Activated CD4-positive, alpha-beta T cell treated with anti-CD3 and anti-CD28 coated beads, Interleukin-2, amount 10 ng/mL, durations not matched to agents 24 days and 14 days (primary cell): ENCODE measurements at regions not wholly inside any gene's neighbourhood (a gene's known extent, or its start where the extent isn't known, plus 50 kb on each side); places are given as distances from the start of the nearest gene placed in this dataset.

Experiments used
- DNase-seq: peaks from one replicate; pipeline ENCODE4 v3.0.0; 2022
- H3K27ac Mint-ChIP-seq: one replicate; pipeline ENCODE4 v1.8.0; 2022; ENCODE audit warnings: mild to moderate bottlenecking, mixed read lengths
- H3K27me3 Mint-ChIP-seq: one replicate; pipeline ENCODE4 v1.8.0; 2022; ENCODE audit warnings: mixed read lengths
- H3K36me3 Mint-ChIP-seq: one replicate; pipeline ENCODE4 v1.8.0; 2022; ENCODE audit warnings: low read depth, mild to moderate bottlenecking, mixed read lengths
- H3K4me1 Mint-ChIP-seq: one replicate; pipeline ENCODE4 v1.8.0; 2021; ENCODE audit warnings: mixed read lengths
- H3K4me3 Mint-ChIP-seq: one replicate; pipeline ENCODE4 v1.8.0; 2022; ENCODE audit warnings: mild to moderate bottlenecking, moderate library complexity, mixed read lengths
- H3K9me3 Mint-ChIP-seq: one replicate; pipeline ENCODE4 v1.8.0; 2021; ENCODE audit warnings: mixed read lengths
- intact Hi-C: fragments of 100-400 bp; cut with micrococcal nuclease; formaldehyde crosslinking; loops from one replicate; pipeline ENCODE4 v1.15.1; 2023

GRCh38 chr10:62620491-62620890, 184.0 kb upstream of the ADO start:
- peaks cover 38% of the 10 kb centered on the region for H3K4me1 Mint-ChIP-seq
- H3K36me3 Mint-ChIP-seq: no peaks in the 10 kb centered on the region
- no peak overlapping the region for H3K4me3 Mint-ChIP-seq
- intact Hi-C loops: no loop called here
- DNase-seq: peak; percentile 56
- H3K27ac Mint-ChIP-seq: peak overlapping the region; percentile 48
- no peaks in the 10 kb centered on the region for H3K9me3 Mint-ChIP-seq
- H3K27me3 Mint-ChIP-seq: peaks cover 1% of the 10 kb centered on the region

GRCh38 chr10:62623223-62623622, 181.3 kb upstream of the ADO start:
- no peak overlapping the region for H3K27ac Mint-ChIP-seq
- DNase-seq: peak; percentile 45
- H3K9me3 Mint-ChIP-seq: no peaks in the 10 kb centered on the region
- no peaks in the 10 kb centered on the region for H3K36me3 Mint-ChIP-seq
- H3K4me1 Mint-ChIP-seq: peaks cover 34% of the 10 kb centered on the region
- H3K4me3 Mint-ChIP-seq: no peak overlapping the region
- intact Hi-C loops: no loop called here
- H3K27me3 Mint-ChIP-seq: no peaks in the 10 kb centered on the region

- no peak for DNase-seq
- no peak overlapping the region for H3K4me3 Mint-ChIP-seq
- H3K27ac Mint-ChIP-seq: no peak overlapping the region
- intact Hi-C loops: no loop called here
- no peaks in the 10 kb centered on the region for H3K9me3 Mint-ChIP-seq
- H3K4me1 Mint-ChIP-seq: peaks cover 15% of the 10 kb centered on the region
- H3K27me3 Mint-ChIP-seq: no peaks in the 10 kb centered on the region
- no peaks in the 10 kb centered on the region for H3K36me3 Mint-ChIP-seq
These were observed 179.0 kb upstream of the ADO start for GRCh38 chr10:62625484-62625883.

- no peak for DNase-seq
- Mint-ChIP-seq H3K36me3 (no peaks in the 10 kb centered on the region), H3K4me3 (no peak overlapping the region), H3K27ac (no peak overlapping the region), H3K9me3 (no peaks in the 10 kb centered on the region), H3K4me1 (peaks cover 13% of the 10 kb centered on the region), H3K27me3 (no peaks in the 10 kb centered on the region)
- intact Hi-C loops: no loop called here
These were observed 178.4 kb upstream of the ADO start for GRCh38 chr10:62626079-62626478.

- Mint-ChIP-seq H3K27me3 (no peaks in the 10 kb centered on the region), H3K4me3 (peak overlapping the region; percentile 23), H3K4me1 (peaks cover 17% of the 10 kb centered on the region), H3K27ac (peak overlapping the region; percentile 74), H3K9me3 (no peaks in the 10 kb centered on the region), H3K36me3 (no peaks in the 10 kb centered on the region)
- intact Hi-C loops: no loop called here
- DNase-seq: peak; percentile 43
These were observed 177.7 kb upstream of the ADO start for GRCh38 chr10:62626817-62627216.

- H3K4me1 Mint-ChIP-seq: peaks cover 26% of the 10 kb centered on the region
- DNase-seq: peak; percentile 51
- no peaks in the 10 kb centered on the region for H3K9me3 Mint-ChIP-seq
- intact Hi-C loops: no loop called here
- peak overlapping the region; percentile 51 for H3K27ac Mint-ChIP-seq
- H3K4me3 Mint-ChIP-seq: no peak overlapping the region
- no peaks in the 10 kb centered on the region for H3K36me3 Mint-ChIP-seq
- no peaks in the 10 kb centered on the region for H3K27me3 Mint-ChIP-seq
These were observed 176.5 kb upstream of the ADO start for GRCh38 chr10:62627983-62628382.

- peak overlapping the region; percentile 48 for H3K27ac Mint-ChIP-seq
- H3K36me3 Mint-ChIP-seq: no peaks in the 10 kb centered on the region
- intact Hi-C loops: loop anchor here (10.0 kb wide), 2 partner anchors 364 to 686 kb away; no protein-coding TSS in a partner anchor
- no peaks in the 10 kb centered on the region for H3K9me3 Mint-ChIP-seq
- no peaks in the 10 kb centered on the region for H3K27me3 Mint-ChIP-seq
- peaks cover 27% of the 10 kb centered on the region for H3K4me1 Mint-ChIP-seq
- no peak for DNase-seq
- no peak overlapping the region for H3K4me3 Mint-ChIP-seq
These were observed 173.3 kb upstream of the ADO start for GRCh38 chr10:62631241-62631640.

GRCh38 chr10:62632071-62632809, 172.3 kb upstream of the ADO start:
- Mint-ChIP-seq H3K4me1 (peaks cover 20% of the 10 kb centered on the region), H3K36me3 (no peaks in the 10 kb centered on the region), H3K4me3 (peak overlapping the region; percentile 65), H3K27ac (peak overlapping the region; percentile 93), H3K9me3 (no peaks in the 10 kb centered on the region), H3K27me3 (no peaks in the 10 kb centered on the region)
- peak; percentile 89 for DNase-seq
- intact Hi-C loops: loop anchor here (10.0 kb wide), 2 partner anchors 363 to 687 kb away; no protein-coding TSS in a partner anchor

GRCh38 chr10:62633976-62634375, 170.5 kb upstream of the ADO start:
- intact Hi-C loops: loop anchor here (10.0 kb wide), 2 partner anchors 361 to 689 kb away; no protein-coding TSS in a partner anchor
- H3K4me1 Mint-ChIP-seq: peaks cover 17% of the 10 kb centered on the region
- H3K4me3 Mint-ChIP-seq: no peak overlapping the region
- no peaks in the 10 kb centered on the region for H3K9me3 Mint-ChIP-seq
- H3K27ac Mint-ChIP-seq: no peak overlapping the region
- H3K27me3 Mint-ChIP-seq: no peaks in the 10 kb centered on the region
- DNase-seq: no peak
- H3K36me3 Mint-ChIP-seq: no peaks in the 10 kb centered on the region

- H3K27ac Mint-ChIP-seq: peak overlapping the region; percentile 69
- no peaks in the 10 kb centered on the region for H3K36me3 Mint-ChIP-seq
- H3K27me3 Mint-ChIP-seq: no peaks in the 10 kb centered on the region
- H3K4me1 Mint-ChIP-seq: peaks cover 21% of the 10 kb centered on the region
- H3K9me3 Mint-ChIP-seq: no peaks in the 10 kb centered on the region
- DNase-seq: no peak
- intact Hi-C loops: loop anchor here (10.0 kb wide), 2 partner anchors 360 to 690 kb away; no protein-coding TSS in a partner anchor
- H3K4me3 Mint-ChIP-seq: no peak overlapping the region
These were observed 169.9 kb upstream of the ADO start for GRCh38 chr10:62634576-62634975.

GRCh38 chr10:62635127-62635526, 169.4 kb upstream of the ADO start:
- H3K36me3 Mint-ChIP-seq: no peaks in the 10 kb centered on the region
- H3K4me1 Mint-ChIP-seq: peaks cover 25% of the 10 kb centered on the region
- no peaks in the 10 kb centered on the region for H3K27me3 Mint-ChIP-seq
- H3K27ac Mint-ChIP-seq: peak overlapping the region; percentile 69
- no peak for DNase-seq
- no peaks in the 10 kb centered on the region for H3K9me3 Mint-ChIP-seq
- peak overlapping the region; percentile 2 for H3K4me3 Mint-ChIP-seq
- intact Hi-C loops: loop anchor here (5.0 to 10.0 kb wide), 5 partner anchors 108 to 690 kb away; no protein-coding TSS in a partner anchor

- Mint-ChIP-seq H3K4me1 (peaks cover 28% of the 10 kb centered on the region), H3K9me3 (no peaks in the 10 kb centered on the region), H3K4me3 (no peak overlapping the region), H3K36me3 (no peaks in the 10 kb centered on the region), H3K27ac (no peak overlapping the region), H3K27me3 (no peaks in the 10 kb centered on the region)
- intact Hi-C loops: loop anchor here (1.0 to 10.0 kb wide), 16 partner anchors 10 to 692 kb away; partner anchors contain the start of gene EGR2
- DNase-seq: no peak
These were observed 167.7 kb upstream of the ADO start for GRCh38 chr10:62636825-62637248.

DNA sequence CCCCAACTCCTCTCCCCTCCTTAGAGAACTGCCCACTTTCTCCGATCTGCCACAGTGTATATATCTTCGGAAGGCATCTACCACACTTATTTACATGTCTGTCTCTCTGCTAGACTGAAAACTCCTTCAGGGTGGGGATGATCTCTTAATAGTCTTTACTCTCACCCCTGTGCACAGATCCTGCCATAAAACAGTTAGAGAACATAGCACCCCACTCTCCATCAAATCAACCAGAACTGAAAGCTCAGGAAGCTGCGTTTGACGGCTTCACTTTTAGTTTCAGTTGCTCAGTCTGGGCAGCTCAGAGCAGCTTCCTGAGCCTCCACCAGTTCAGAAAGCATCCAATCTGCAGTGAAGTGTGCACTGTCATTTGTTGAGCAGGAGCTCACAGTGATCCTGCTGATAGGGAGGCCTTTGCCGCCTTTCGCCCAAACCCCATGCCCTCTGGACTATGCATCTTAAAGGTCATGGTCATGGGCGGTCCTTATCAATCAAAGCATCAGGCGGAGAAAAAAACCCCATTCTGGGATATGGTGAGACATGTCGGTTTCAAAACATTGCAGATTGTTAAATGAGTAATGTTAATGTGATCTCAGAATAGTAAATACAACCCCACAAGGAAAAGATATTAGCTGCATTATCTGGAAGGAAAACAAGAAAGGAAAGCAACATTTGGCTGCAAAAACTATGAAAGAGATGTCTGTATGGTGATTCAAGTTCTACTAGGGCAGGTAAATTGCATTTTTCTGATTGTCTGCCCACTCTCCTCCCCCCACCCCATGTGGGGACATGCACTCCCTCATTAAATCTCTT, 167.1 kb upstream of the ADO start:
- Mint-ChIP-seq H3K9me3 (no peaks in the 10 kb centered on the region), H3K27ac (no peak overlapping the region), H3K4me3 (no peak overlapping the region), H3K4me1 (peaks cover 22% of the 10 kb centered on the region), H3K36me3 (no peaks in the 10 kb centered on the region), H3K27me3 (no peaks in the 10 kb centered on the region)
- DNase-seq: peak; percentile 92
- intact Hi-C loops: loop anchor here (1.0 to 10.0 kb wide), 16 partner anchors 10 to 693 kb away; partner anchors contain the start of gene EGR2

DNA sequence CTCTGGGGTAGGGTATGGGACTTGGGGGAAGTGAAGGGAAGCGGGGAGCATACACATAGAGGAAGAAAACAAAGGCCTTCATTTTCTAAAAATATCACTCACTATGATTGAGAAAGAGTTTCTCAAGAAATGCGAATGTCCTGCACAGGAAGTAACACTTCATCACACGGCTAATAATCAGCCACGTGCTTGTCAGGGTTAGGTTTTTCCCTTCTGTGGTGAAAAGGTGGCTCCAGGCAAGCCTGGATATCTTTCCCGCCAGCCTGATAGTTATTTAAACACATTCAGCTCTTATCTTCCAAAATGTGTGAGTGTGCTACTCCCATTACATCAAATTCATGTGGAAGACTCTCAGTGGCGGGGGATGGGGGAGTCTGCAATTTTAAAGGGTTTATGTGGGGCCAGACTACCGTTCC, 166.4 kb upstream of the ADO start:
- H3K9me3 Mint-ChIP-seq: peaks cover 4% of the 10 kb centered on the region
- H3K27me3 Mint-ChIP-seq: no peaks in the 10 kb centered on the region
- no peak for DNase-seq
- no peak overlapping the region for H3K4me3 Mint-ChIP-seq
- no peak overlapping the region for H3K27ac Mint-ChIP-seq
- intact Hi-C loops: loop anchor here (5.0 to 10.0 kb wide), 5 partner anchors 111 to 693 kb away; no protein-coding TSS in a partner anchor
- H3K36me3 Mint-ChIP-seq: no peaks in the 10 kb centered on the region
- H3K4me1 Mint-ChIP-seq: peaks cover 22% of the 10 kb centered on the region
